ENCODE measurements at regions not wholly inside any gene's neighbourhood (a gene's known extent, or its start where the extent isn't known, plus 50 kb on each side); places are given as distances from the start of the nearest gene placed in this dataset.

GRCh38 chr10:118412932-118413331 is 70.8 kb upstream of the FAM204A start:
- no peak for TF ChIP-seq CTCF (IDR thresholded peaks at IDR 0.05; ENCODE audit: low read depth, low read length, missing input control)
- no peak for TF ChIP-seq MAX (IDR thresholded peaks at IDR 0.05)
- no peak for TF ChIP-seq YY1 (IDR thresholded peaks at IDR 0.05)
- TF ChIP-seq ZBTB33 (IDR thresholded peaks at IDR 0.05), result no peak
- no peak for TF ChIP-seq TAF1 (conservative IDR thresholded peaks at IDR 0.05)
- no peak for TF ChIP-seq SP1 (IDR thresholded peaks at IDR 0.05)
- TF ChIP-seq JUND (IDR thresholded peaks at IDR 0.05), result no peak
- TF ChIP-seq RAD21 (IDR thresholded peaks at IDR 0.05), result no peak
